ENCODE measurements at regions not wholly inside any gene's neighbourhood (a gene's known extent, or its start where the extent isn't known, plus 50 kb on each side); places are given as distances from the start of the nearest gene placed in this dataset.

- Histone ChIP-seq H3K27ac (ENCODE audit: insufficient read depth in 1 of 2, low read depth in 1 of 2, low read length in 2 of 2, poor library complexity in 1 of 2, severe bottlenecking in 2 of 2) (no peak overlapping the region), H3K9me3 (ENCODE audit: control extremely low read depth in 1 of 5, control insufficient read depth in 4 of 5, insufficient read depth in 2 of 5, low read depth in 1 of 5, low read length in 4 of 5) (peaks cover 0 to 3% (median 2%) of the 10 kb centered on the region in 5 experiments), H3K36me3 (ENCODE audit: control insufficient read depth in 4 of 4, insufficient read depth in 4 of 4, low read length in 3 of 4) (no peaks in the 10 kb centered on the region), H3K27me3 (replicated peaks in 2 of 5; ENCODE audit: control insufficient read depth in 4 of 5, insufficient read depth in 5 of 5, low read length in 4 of 5) (no peaks in the 10 kb centered on the region), H3K4me3 (ENCODE audit: control insufficient read depth in 1 of 7, extremely low read depth in 1 of 7, insufficient read depth in 4 of 7, low read depth in 2 of 7, low read length in 6 of 7) (no peak overlapping the region), H3K4me1 (ENCODE audit: control extremely low read depth in 1 of 4, control insufficient read depth in 4 of 4, insufficient read depth in 4 of 4, low read length in 3 of 4) (no peaks in the 10 kb centered on the region)
- POLR2A ChIA-PET: no interaction called here
- CTCF ChIA-PET: no interaction called here
- DNase-seq: no peak
- WGBS (ENCODE audit: insufficient coverage): 100% methylated on average over 1 of the region's 3 CpGs
Observed at GRCh38 chr12:46711756-46712155, 114.0 kb downstream of the SLC38A4 start.

GRCh38 chr12:46710125-46710743 is 115.6 kb downstream of the SLC38A4 start:
- no peak for DNase-seq
- Histone ChIP-seq H3K4me3 (ENCODE audit: control insufficient read depth in 1 of 7, extremely low read depth in 1 of 7, insufficient read depth in 4 of 7, low read depth in 2 of 7, low read length in 6 of 7) (no peak overlapping the region), H3K9me3 (ENCODE audit: control extremely low read depth in 1 of 5, control insufficient read depth in 4 of 5, insufficient read depth in 2 of 5, low read depth in 1 of 5, low read length in 4 of 5) (peaks cover 0 to 3% (median 2%) of the 10 kb centered on the region in 5 experiments), H3K27ac (ENCODE audit: insufficient read depth in 1 of 2, low read depth in 1 of 2, low read length in 2 of 2, poor library complexity in 1 of 2, severe bottlenecking in 2 of 2) (no peak overlapping the region), H3K27me3 (replicated peaks in 2 of 5; ENCODE audit: control insufficient read depth in 4 of 5, insufficient read depth in 5 of 5, low read length in 4 of 5) (no peaks in the 10 kb centered on the region), H3K4me1 (ENCODE audit: control extremely low read depth in 1 of 4, control insufficient read depth in 4 of 4, insufficient read depth in 4 of 4, low read length in 3 of 4) (no peaks in the 10 kb centered on the region), H3K36me3 (ENCODE audit: control insufficient read depth in 4 of 4, insufficient read depth in 4 of 4, low read length in 3 of 4) (no peaks in the 10 kb centered on the region)
- 93% methylated on average over 3 of the region's 9 CpGs for whole genome bisulfite sequencing (ENCODE audit: insufficient coverage)
- ChIA-PET POLR2A (no interaction called here), CTCF (no interaction called here)

GRCh38 chr12:46702581-46703344 is 123.0 kb downstream of the SLC38A4 start:
- DNase-seq: no peak
- H3K27me3 ChIP-seq (replicated peaks in 2 of 5; ENCODE audit: control insufficient read depth in 4 of 5, insufficient read depth in 5 of 5, low read length in 4 of 5): no peaks in the 10 kb centered on the region
- ChIA-PET POLR2A (no interaction called here), CTCF (no interaction called here)
- no peaks in the 10 kb centered on the region for H3K4me1 ChIP-seq (ENCODE audit: control extremely low read depth in 1 of 4, control insufficient read depth in 4 of 4, insufficient read depth in 4 of 4, low read length in 3 of 4)
- H3K36me3 ChIP-seq (ENCODE audit: control insufficient read depth in 4 of 4, insufficient read depth in 4 of 4, low read length in 3 of 4): peaks cover 0 to 4% (median 0%) of the 10 kb centered on the region in 4 experiments
- H3K27ac ChIP-seq (ENCODE audit: insufficient read depth in 1 of 2, low read depth in 1 of 2, low read length in 2 of 2, poor library complexity in 1 of 2, severe bottlenecking in 2 of 2): no peak overlapping the region
- 95% methylated on average over 4 of the region's 9 CpGs for WGBS (ENCODE audit: insufficient coverage)
- H3K9me3 ChIP-seq (ENCODE audit: control extremely low read depth in 1 of 5, control insufficient read depth in 4 of 5, insufficient read depth in 2 of 5, low read depth in 1 of 5, low read length in 4 of 5): peaks cover 0 to 8% (median 3%) of the 10 kb centered on the region in 5 experiments
- no peak overlapping the region for H3K4me3 ChIP-seq (ENCODE audit: control insufficient read depth in 1 of 7, extremely low read depth in 1 of 7, insufficient read depth in 4 of 7, low read depth in 2 of 7, low read length in 6 of 7)

GRCh38 chr12:46701356-46701755 is 124.4 kb downstream of the SLC38A4 start:
- POLR2A ChIA-PET: no interaction called here
- H3K27ac ChIP-seq (ENCODE audit: insufficient read depth in 1 of 2, low read depth in 1 of 2, low read length in 2 of 2, poor library complexity in 1 of 2, severe bottlenecking in 2 of 2): no peak overlapping the region

GRCh38 chr12:46699986-46700385 is 125.8 kb downstream of the SLC38A4 start:
- ChIA-PET CTCF (interaction anchor here (0.6 kb wide), 1 partner anchor 323 kb away, joined by 3 read pairs; no protein-coding TSS in a partner anchor), POLR2A (no interaction called here)
- peak in 2 of 3 donors; percentile 6 to 23 for DNase-seq
- no peak overlapping the region for H3K4me3 ChIP-seq (ENCODE audit: control insufficient read depth in 1 of 7, extremely low read depth in 1 of 7, insufficient read depth in 4 of 7, low read depth in 2 of 7, low read length in 6 of 7)
- peaks cover 0 to 13% (median 5%) of the 10 kb centered on the region in 5 experiments for H3K9me3 ChIP-seq (ENCODE audit: control extremely low read depth in 1 of 5, control insufficient read depth in 4 of 5, insufficient read depth in 2 of 5, low read depth in 1 of 5, low read length in 4 of 5)
- H3K36me3 ChIP-seq (ENCODE audit: control insufficient read depth in 4 of 4, insufficient read depth in 4 of 4, low read length in 3 of 4): peaks cover 0 to 4% (median 0%) of the 10 kb centered on the region in 4 experiments
- no peaks in the 10 kb centered on the region for H3K27me3 ChIP-seq (replicated peaks in 2 of 5; ENCODE audit: control insufficient read depth in 4 of 5, insufficient read depth in 5 of 5, low read length in 4 of 5)
- H3K27ac ChIP-seq (ENCODE audit: insufficient read depth in 1 of 2, low read depth in 1 of 2, low read length in 2 of 2, poor library complexity in 1 of 2, severe bottlenecking in 2 of 2): no peak overlapping the region
- H3K4me1 ChIP-seq (ENCODE audit: control extremely low read depth in 1 of 4, control insufficient read depth in 4 of 4, insufficient read depth in 4 of 4, low read length in 3 of 4): no peaks in the 10 kb centered on the region

More at GRCh38 chr12:46701356-46701755, 124.4 kb downstream of the SLC38A4 start:
- Histone ChIP-seq H3K9me3 (ENCODE audit: control extremely low read depth in 1 of 5, control insufficient read depth in 4 of 5, insufficient read depth in 2 of 5, low read depth in 1 of 5, low read length in 4 of 5) (peaks cover 0 to 13% (median 5%) of the 10 kb centered on the region in 5 experiments), H3K4me1 (ENCODE audit: control extremely low read depth in 1 of 4, control insufficient read depth in 4 of 4, insufficient read depth in 4 of 4, low read length in 3 of 4) (no peaks in the 10 kb centered on the region), H3K27me3 (replicated peaks in 2 of 5; ENCODE audit: control insufficient read depth in 4 of 5, insufficient read depth in 5 of 5, low read length in 4 of 5) (no peaks in the 10 kb centered on the region), H3K4me3 (ENCODE audit: control insufficient read depth in 1 of 7, extremely low read depth in 1 of 7, insufficient read depth in 4 of 7, low read depth in 2 of 7, low read length in 6 of 7) (no peak overlapping the region), H3K36me3 (ENCODE audit: control insufficient read depth in 4 of 4, insufficient read depth in 4 of 4, low read length in 3 of 4) (peaks cover 0 to 4% (median 0%) of the 10 kb centered on the region in 4 experiments)
- no peak for DNase-seq
- CTCF ChIA-PET: no interaction called here

- H3K9me3 ChIP-seq (ENCODE audit: control extremely low read depth in 1 of 5, control insufficient read depth in 4 of 5, insufficient read depth in 2 of 5, low read depth in 1 of 5, low read length in 4 of 5): peaks cover 0 to 13% (median 5%) of the 10 kb centered on the region in 5 experiments
- H3K27ac ChIP-seq (ENCODE audit: insufficient read depth in 1 of 2, low read depth in 1 of 2, low read length in 2 of 2, poor library complexity in 1 of 2, severe bottlenecking in 2 of 2): no peak overlapping the region
- H3K27me3 ChIP-seq (replicated peaks in 2 of 5; ENCODE audit: control insufficient read depth in 4 of 5, insufficient read depth in 5 of 5, low read length in 4 of 5): no peaks in the 10 kb centered on the region
- no peaks in the 10 kb centered on the region for H3K4me1 ChIP-seq (ENCODE audit: control extremely low read depth in 1 of 4, control insufficient read depth in 4 of 4, insufficient read depth in 4 of 4, low read length in 3 of 4)
- peaks cover 0 to 4% (median under 1%) of the 10 kb centered on the region in 4 experiments for H3K36me3 ChIP-seq (ENCODE audit: control insufficient read depth in 4 of 4, insufficient read depth in 4 of 4, low read length in 3 of 4)
- no peak overlapping the region for H3K4me3 ChIP-seq (ENCODE audit: control insufficient read depth in 1 of 7, extremely low read depth in 1 of 7, insufficient read depth in 4 of 7, low read depth in 2 of 7, low read length in 6 of 7)
- ChIA-PET CTCF (interaction anchor here (0.9 kb wide), 1 partner anchor 104 kb away, joined by 3 read pairs; no protein-coding TSS in a partner anchor), POLR2A (no interaction called here)
- DNase-seq: no peak
Observed at GRCh38 chr12:46698003-46698402, 127.8 kb downstream of the SLC38A4 start.

- CTCF ChIA-PET: no interaction called here
- H3K4me3 ChIP-seq (ENCODE audit: control insufficient read depth in 1 of 7, extremely low read depth in 1 of 7, insufficient read depth in 4 of 7, low read depth in 2 of 7, low read length in 6 of 7): no peak overlapping the region
- no peaks in the 10 kb centered on the region for H3K27me3 ChIP-seq (replicated peaks in 2 of 5; ENCODE audit: control insufficient read depth in 4 of 5, insufficient read depth in 5 of 5, low read length in 4 of 5)
- H3K4me1 ChIP-seq (ENCODE audit: control extremely low read depth in 1 of 4, control insufficient read depth in 4 of 4, insufficient read depth in 4 of 4, low read length in 3 of 4): no peaks in the 10 kb centered on the region
- no peak for DNase-seq
- 90% methylated on average over 2 of the region's 2 CpGs for WGBS (ENCODE audit: insufficient coverage)
- POLR2A ChIA-PET: no interaction called here
- H3K27ac ChIP-seq (ENCODE audit: insufficient read depth in 1 of 2, low read depth in 1 of 2, low read length in 2 of 2, poor library complexity in 1 of 2, severe bottlenecking in 2 of 2): no peak overlapping the region
- H3K36me3 ChIP-seq (ENCODE audit: control insufficient read depth in 4 of 4, insufficient read depth in 4 of 4, low read length in 3 of 4): peaks cover 0 to 4% (median under 1%) of the 10 kb centered on the region in 4 experiments
- peaks cover 0 to 11% (median 5%) of the 10 kb centered on the region in 5 experiments for H3K9me3 ChIP-seq (ENCODE audit: control extremely low read depth in 1 of 5, control insufficient read depth in 4 of 5, insufficient read depth in 2 of 5, low read depth in 1 of 5, low read length in 4 of 5)
Observed at GRCh38 chr12:46693518-46693917, 132.3 kb downstream of the SLC38A4 start.
